Keratinocyte (primary cell): ENCODE measurements at regions not wholly inside any gene's neighbourhood (a gene's known extent, or its start where the extent isn't known, plus 50 kb on each side); places are given as distances from the start of the nearest gene placed in this dataset.

Experiments used
- DNase-seq: peaks from one replicate; pipeline ENCODE4 v3.0.0-alpha.2; 2011; ENCODE audit warnings: low read depth, missing footprints, low spot score
- FAIRE-seq: peaks from 2 replicates; lab custom pipeline; 2011; peaks lifted over from hg19 to GRCh38; lab: Jason Lieb, UNC
- H2AFZ ChIP-seq: 2 replicates; pipeline ENCODE4 v1.6.0; 2012; ENCODE audit warnings: low read length, control low read depth, inconsistent platforms; ENCODE audit not compliant: control insufficient read depth
- H3K27ac ChIP-seq: 2 replicates; pipeline ENCODE4 v1.5.1; 2011; ENCODE audit warnings: low read length; ENCODE audit not compliant: control insufficient read depth, insufficient read depth
- H3K27me3 ChIP-seq: 3 replicates; pipeline ENCODE4 v1.6.0; 2011; ENCODE audit warnings: low read length; ENCODE audit not compliant: control insufficient read depth, insufficient read depth; ENCODE audit errors: extremely low read depth
- H3K36me3 ChIP-seq, 2 experiments: 2 replicates in 1 of 2; 3 replicates in 1 of 2; pipeline ENCODE4 v1.5.1; 2011; ENCODE audit warnings: low read length in 2 of 2, mild to moderate bottlenecking in 1 of 2; ENCODE audit not compliant: control insufficient read depth in 2 of 2, insufficient read depth in 2 of 2; ENCODE audit errors: extremely low read depth in 1 of 2
- H3K4me1 ChIP-seq: 3 replicates; pipeline ENCODE4 v1.5.1; 2011; ENCODE audit warnings: low read length; ENCODE audit not compliant: control insufficient read depth, insufficient read depth; ENCODE audit errors: extremely low read depth
- H3K4me2 ChIP-seq: 3 replicates; pipeline ENCODE4 v1.6.0; 2011; ENCODE audit warnings: low read depth, low read length; ENCODE audit not compliant: control insufficient read depth, insufficient read depth; ENCODE audit errors: extremely low read depth
- H3K4me3 ChIP-seq, 3 experiments: fragments of 200-600 bp in 1 of 3; sonication (generic) in 1 of 3; 2 replicates in 2 of 3; 3 replicates in 1 of 3; pipeline ENCODE4 v1.5.1; 2011 to 2016; ENCODE audit warnings: low read length in 3 of 3, mild to moderate bottlenecking in 3 of 3, control low read depth in 2 of 3, inconsistent platforms in 1 of 3, low read depth in 1 of 3, mixed read lengths in 1 of 3, mixed run types in 1 of 3, moderate library complexity in 1 of 3; ENCODE audit not compliant: control insufficient read depth in 2 of 3, insufficient read depth in 2 of 3; ENCODE audit errors: extremely low read depth in 1 of 3
- H3K79me2 ChIP-seq: 2 replicates; pipeline ENCODE4 v1.6.0; 2012; ENCODE audit warnings: low read length; ENCODE audit not compliant: control insufficient read depth, insufficient read depth
- H3K9ac ChIP-seq: 3 replicates; pipeline ENCODE4 v1.6.0; 2011; ENCODE audit warnings: low read length; ENCODE audit not compliant: control insufficient read depth, insufficient read depth; ENCODE audit errors: extremely low read depth
- H3K9me1 ChIP-seq: 3 replicates; pipeline ENCODE4 v1.6.0; 2011; ENCODE audit warnings: low read length; ENCODE audit not compliant: control insufficient read depth, insufficient read depth; ENCODE audit errors: extremely low read depth
- H3K9me3 ChIP-seq: 2 replicates; pipeline ENCODE4 v1.5.1; 2012; ENCODE audit warnings: low read depth, low read length; ENCODE audit not compliant: control insufficient read depth
- H4K20me1 ChIP-seq: 3 replicates; pipeline ENCODE4 v1.6.0; 2011; ENCODE audit warnings: low read length; ENCODE audit not compliant: control insufficient read depth, insufficient read depth; ENCODE audit errors: extremely low read depth
- CTCF ChIP-seq, 3 experiments: IDR thresholded peaks in 1 of 3; conservative IDR thresholded peaks in 1 of 3; optimal IDR thresholded peaks in 1 of 3; 2 replicates in 2 of 3; 3 replicates in 1 of 3; pipeline versions ENCODE3 to v1.5.1; 2011; ENCODE audit warnings: low read length in 3 of 3, mild to moderate bottlenecking in 3 of 3, moderate library complexity in 2 of 3, control low read depth in 1 of 3, inconsistent platforms in 1 of 3; ENCODE audit not compliant: insufficient read depth in 2 of 3; ENCODE audit errors: extremely low read depth in 1 of 3
- EZH2 ChIP-seq: IDR thresholded peaks from one replicate; pipeline ENCODE4 v1.6.1; 2012; ENCODE audit warnings: inconsistent platforms, mild to moderate bottlenecking, low read length, moderate library complexity
- dilution Hi-C: fragments of 300-500 bp; cut with MboI; formaldehyde crosslinking; loops from one replicate; pipeline ENCODE4 v1.7.0; 2020; ENCODE audit warnings: low sequenced_read_pairs; ENCODE audit not compliant: extremely low pct_ligation_motif_present

- H3K4me1 ChIP-seq = no peaks in the 10 kb centered on the region
- no peaks in the 10 kb centered on the region for H3K9me1 ChIP-seq
- H3K9me3 ChIP-seq = no peaks in the 10 kb centered on the region
- no peak overlapping the region for H3K9ac ChIP-seq
- H3K27ac ChIP-seq = no peak overlapping the region
- no peaks in the 10 kb centered on the region for H4K20me1 ChIP-seq
- no peaks in the 10 kb centered on the region for H3K79me2 ChIP-seq
- no peak overlapping the region for H3K4me2 ChIP-seq
- no peaks in the 10 kb centered on the region for H3K27me3 ChIP-seq
- dilution Hi-C loops = no loop called here
- no peaks in the 10 kb centered on the region for H3K36me3 ChIP-seq
- DNase-seq (no peak), FAIRE-seq (no peak)
- no peak for TF ChIP-seq EZH2
- TF ChIP-seq CTCF (optimal IDR thresholded peaks at IDR 0.05 in 1 of 3, IDR thresholded peaks at IDR 0.05 in 1 of 3, conservative IDR thresholded peaks at IDR 0.05 in 1 of 3; ENCODE audit: extremely low read depth in 1 of 3, insufficient read depth in 2 of 3, low read length in 3 of 3) = no peak
- no peak overlapping the region for H2AFZ ChIP-seq
- H3K4me3 ChIP-seq = no peak overlapping the region
Observed at GRCh38 chr6:14361956-14362587, 244.5 kb downstream of the CD83 start.

- no peak overlapping the region for H3K27ac ChIP-seq
- no peak for FAIRE-seq
Observed at GRCh38 chr6:14364370-14364769, 246.8 kb downstream of the CD83 start.

More at GRCh38 chr6:14364370-14364769, 246.8 kb downstream of the CD83 start:
- Histone ChIP-seq H3K4me3 (no peak overlapping the region), H3K9me3 (no peaks in the 10 kb centered on the region), H3K36me3 (no peaks in the 10 kb centered on the region), H3K4me2 (no peak overlapping the region), H3K9me1 (no peaks in the 10 kb centered on the region), H3K4me1 (no peaks in the 10 kb centered on the region), H3K9ac (no peak overlapping the region), H4K20me1 (no peaks in the 10 kb centered on the region), H2AFZ (no peak overlapping the region), H3K79me2 (no peaks in the 10 kb centered on the region), H3K27me3 (no peaks in the 10 kb centered on the region)
- DNase-seq = no peak
- dilution Hi-C loops = no loop called here
- TF ChIP-seq CTCF (optimal IDR thresholded peaks at IDR 0.05 in 1 of 3, IDR thresholded peaks at IDR 0.05 in 1 of 3, conservative IDR thresholded peaks at IDR 0.05 in 1 of 3; ENCODE audit: extremely low read depth in 1 of 3, insufficient read depth in 2 of 3, low read length in 3 of 3) (no peak), EZH2 (no peak)
